H1 (cell line): ENCODE measurements at regions not wholly inside any gene's neighbourhood (a gene's known extent, or its start where the extent isn't known, plus 50 kb on each side); places are given as distances from the start of the nearest gene placed in this dataset.

Experiments used
- CTCF ChIA-PET: fragments of 300-600 bp; sonication (Branson Sonifier 250); formaldehyde crosslinking; loops from one replicate; lab custom pipeline; 2021; ENCODE audit not compliant: partially characterized antibody; lab: Charles Lee
- POLR2A ChIA-PET: fragments of 300-600 bp; sonication (Branson Sonifier 250); formaldehyde crosslinking; loops from one replicate; lab custom pipeline; 2021; ENCODE audit warnings: inconsistent platforms; ENCODE audit not compliant: partially characterized antibody; lab: Charles Lee
- DNase-seq, 2 experiments: peaks; one replicate each; pipeline versions ENCODE4 v3.0.0 to v3.0.0-alpha.2; 2010 to 2022; ENCODE audit warnings: low spot score in 2 of 2, low read depth in 1 of 2, mixed read lengths in 1 of 2
- FAIRE-seq: peaks from 2 replicates; lab custom pipeline; 2011; peaks lifted over from hg19 to GRCh38; lab: Jason Lieb, UNC
- H2AFZ ChIP-seq: 2 replicates; pipeline ENCODE4 v1.8.1; 2012; ENCODE audit warnings: low read length, inconsistent platforms
- H2AK5ac ChIP-seq: 2 replicates; pipeline ENCODE4 v1.6.1; 2013; ENCODE audit warnings: low read depth, low read length
- H2BK120ac ChIP-seq: replicated peaks from 2 replicates; pipeline ENCODE3; 2013; ENCODE audit warnings: low read depth, low read length, inconsistent platforms
- H2BK12ac ChIP-seq: 2 replicates; pipeline ENCODE4 v1.6.1; 2013; ENCODE audit warnings: low read depth, low read length
- H2BK15ac ChIP-seq: 2 replicates; pipeline ENCODE4 v1.6.1; 2013; ENCODE audit warnings: low read length
- H2BK20ac ChIP-seq: 2 replicates; pipeline ENCODE4 v1.6.1; 2013; ENCODE audit warnings: low read length
- H2BK5ac ChIP-seq: 2 replicates; pipeline ENCODE4 v1.6.1; 2013; ENCODE audit warnings: low read depth, low read length
- H3K14ac ChIP-seq: 2 replicates; pipeline ENCODE4 v1.6.1; 2013; ENCODE audit warnings: inconsistent platforms; ENCODE audit not compliant: insufficient read length
- H3K18ac ChIP-seq: 2 replicates; pipeline ENCODE4 v1.6.1; 2013; ENCODE audit warnings: low read length; ENCODE audit errors: extremely low read depth
- H3K23ac ChIP-seq: 2 replicates; pipeline ENCODE4 v1.6.1; 2013; ENCODE audit warnings: inconsistent platforms; ENCODE audit not compliant: insufficient read length
- H3K23me2 ChIP-seq: 2 replicates; pipeline ENCODE4 v1.6.1; 2013; ENCODE audit warnings: low read depth, low read length
- H3K27ac ChIP-seq: 2 replicates; pipeline ENCODE4 v1.6.1; 2011; ENCODE audit warnings: low read depth, low read length, inconsistent platforms
- H3K27me3 ChIP-seq, 4 experiments: replicated peaks in 1 of 4; 1 replicate in 1 of 4; 2 replicates in 3 of 4; pipeline versions ENCODE4 v1.6.1 to v1.8.1; 2011 to 2013; ENCODE audit warnings: low read length in 3 of 4, mild to moderate bottlenecking in 3 of 4, inconsistent platforms in 2 of 4, mixed read lengths in 2 of 4, moderate library complexity in 1 of 4; ENCODE audit not compliant: control insufficient read depth in 3 of 4, insufficient read depth in 3 of 4; ENCODE audit errors: extremely low read depth in 1 of 4
- H3K36me3 ChIP-seq, 4 experiments: 2 replicates each; pipeline versions ENCODE4 v1.6.1 to v1.8.1; 2011 to 2013; ENCODE audit warnings: mild to moderate bottlenecking in 4 of 4, low read length in 3 of 4, moderate library complexity in 2 of 4, control low read depth in 1 of 4, inconsistent platforms in 1 of 4; ENCODE audit not compliant: insufficient read depth in 4 of 4, control insufficient read depth in 2 of 4
- H3K4ac ChIP-seq: replicated peaks from 2 replicates; pipeline ENCODE3; 2013; ENCODE audit warnings: low read length, low read depth, mixed read lengths, inconsistent platforms; ENCODE audit not compliant: insufficient read length
- H3K4me1 ChIP-seq, 4 experiments: replicated peaks in 1 of 4; 1 replicate in 1 of 4; 2 replicates in 3 of 4; pipeline versions ENCODE4 v1.6.1 to v1.8.1; 2011 to 2013; ENCODE audit warnings: low read length in 3 of 4, inconsistent platforms in 2 of 4, mixed read lengths in 1 of 4; ENCODE audit not compliant: insufficient read depth in 4 of 4, control insufficient read depth in 3 of 4
- H3K4me2 ChIP-seq, 2 experiments: 2 replicates each; pipeline versions ENCODE4 v1.6.1 to v1.8.1; 2011 to 2013; ENCODE audit warnings: low read depth in 2 of 2, low read length in 2 of 2, control low read depth in 1 of 2, inconsistent platforms in 1 of 2, mild to moderate bottlenecking in 1 of 2; ENCODE audit not compliant: insufficient read depth in 1 of 2
- H3K4me3 ChIP-seq, 4 experiments: fragments of 200-600, 300-600 bp in 1 of 4; sonication (generic), shearing (Covaris generic), sonication (Bioruptor Twin) in 1 of 4; 2 replicates each; pipeline versions ENCODE4 v1.5.1 to v1.8.1; 2011 to 2016; ENCODE audit warnings: low read length in 4 of 4, low read depth in 3 of 4, control low read depth in 2 of 4, inconsistent platforms in 2 of 4, mild to moderate bottlenecking in 2 of 4, mixed read lengths in 1 of 4, moderate library complexity in 1 of 4; ENCODE audit not compliant: insufficient read depth in 2 of 4; ENCODE audit errors: extremely low read depth in 1 of 4
- H3K56ac ChIP-seq: replicated peaks from 2 replicates; pipeline ENCODE3; 2013; ENCODE audit warnings: low read depth, mild to moderate bottlenecking, mixed read lengths, low read length, inconsistent platforms; ENCODE audit not compliant: insufficient read length
- H3K79me1 ChIP-seq: 2 replicates; pipeline ENCODE4 v1.6.1; 2013; ENCODE audit warnings: low read depth, low read length, control low read depth
- H3K79me2 ChIP-seq, 2 experiments: 2 replicates each; pipeline versions ENCODE4 v1.6.1 to v1.8.1; 2012 to 2013; ENCODE audit warnings: low read length in 2 of 2, mild to moderate bottlenecking in 2 of 2, inconsistent platforms in 1 of 2; ENCODE audit not compliant: insufficient read depth in 2 of 2, control insufficient read depth in 1 of 2
- H3K9ac ChIP-seq, 4 experiments: replicated peaks in 1 of 4; 1 replicate in 1 of 4; 2 replicates in 3 of 4; pipeline versions ENCODE4 v1.6.1 to v1.8.1; 2011 to 2013; ENCODE audit warnings: low read depth in 3 of 4, low read length in 3 of 4, control low read depth in 2 of 4, mild to moderate bottlenecking in 2 of 4, moderate library complexity in 2 of 4, inconsistent platforms in 1 of 4; ENCODE audit errors: extremely low read depth in 1 of 4
- H3K9me3 ChIP-seq, 2 experiments: 2 replicates each; pipeline versions ENCODE4 v1.6.1 to v1.8.1; 2012 to 2013; ENCODE audit warnings: mild to moderate bottlenecking in 2 of 2, moderate library complexity in 2 of 2, control low read depth in 1 of 2, inconsistent platforms in 1 of 2, low read depth in 1 of 2, low read length in 1 of 2, mixed read lengths in 1 of 2; ENCODE audit not compliant: insufficient read depth in 2 of 2
- H4K20me1 ChIP-seq, 2 experiments: replicated peaks in 1 of 2; 2 replicates each; pipeline versions ENCODE3 to v1.8.1; 2011 to 2013; ENCODE audit warnings: inconsistent platforms in 2 of 2, low read length in 2 of 2, mild to moderate bottlenecking in 1 of 2; ENCODE audit not compliant: insufficient read depth in 2 of 2, control insufficient read depth in 1 of 2
- H4K5ac ChIP-seq: 2 replicates; pipeline ENCODE4 v1.6.1; 2013; ENCODE audit warnings: low read length, low read depth, mixed read lengths, inconsistent platforms; ENCODE audit not compliant: insufficient read length
- H4K8ac ChIP-seq: 2 replicates; pipeline ENCODE4 v1.8.0; 2013; ENCODE audit warnings: mild to moderate bottlenecking, moderate library complexity, low read length, inconsistent platforms; ENCODE audit not compliant: insufficient read depth; ENCODE audit errors: extremely low read depth
- H4K91ac ChIP-seq: replicated peaks from 2 replicates; pipeline ENCODE3; 2013; ENCODE audit warnings: low read length, mixed read lengths, inconsistent platforms; ENCODE audit not compliant: insufficient read length
- ATF2 ChIP-seq: IDR thresholded peaks from 2 replicates; pipeline ENCODE4 v1.6.1; 2012; ENCODE audit warnings: low read length, inconsistent platforms
- BACH1 ChIP-seq: IDR thresholded peaks from 2 replicates; pipeline ENCODE4 v1.6.1; 2012; ENCODE audit warnings: low read length, improper control_type of control experiment
- MAFK ChIP-seq: IDR thresholded peaks from 2 replicates; pipeline ENCODE4 v1.6.1; 2012; ENCODE audit warnings: low read depth, mild to moderate bottlenecking, improper control_type of control experiment, low read length
- RAD21 ChIP-seq, 2 experiments: IDR thresholded peaks in 1 of 2; conservative IDR thresholded peaks in 1 of 2; 2 replicates each; pipeline ENCODE4 v1.6.1; 2011; ENCODE audit warnings: low read depth in 2 of 2, low read length in 2 of 2, improper control_type of control experiment in 1 of 2, inconsistent platforms in 1 of 2, mild to moderate bottlenecking in 1 of 2, moderate library complexity in 1 of 2
- SP1 ChIP-seq: IDR thresholded peaks from 2 replicates; pipeline ENCODE4 v1.6.1; 2011; ENCODE audit warnings: low read depth, low read length
- YY1 ChIP-seq: IDR thresholded peaks from 2 replicates; pipeline ENCODE4 v1.6.1; 2011; ENCODE audit warnings: low read depth, mild to moderate bottlenecking, low read length
- WGBS, 2 experiments: shearing (Covaris generic) in 1 of 2; methylation state at CpG; one replicate each; pipeline versions ENCODE4 v1.1.6 to v1.1.7; 2013 to 2015; ENCODE audit warnings: low lambda C conversion rate in 2 of 2, mixed read lengths in 2 of 2, inconsistent platforms in 1 of 2, low coverage in 1 of 2, missing lambda C conversion rate in 1 of 2; ENCODE audit not compliant: insufficient replicate concordance in 2 of 2, insufficient coverage in 1 of 2, insufficient read length in 1 of 2; ENCODE audit errors: extremely low coverage in 1 of 2, missing lambda C conversion rate in 1 of 2; 5-methylcytosine and 5-hydroxymethylcytosine counted together
- TF ChIP-seq, protein P1 (sequence below): IDR thresholded peaks from 2 replicates; pipeline ENCODE4 v1.6.1; 2011; ENCODE audit warnings: low read length, improper control_type of control experiment

DNA sequence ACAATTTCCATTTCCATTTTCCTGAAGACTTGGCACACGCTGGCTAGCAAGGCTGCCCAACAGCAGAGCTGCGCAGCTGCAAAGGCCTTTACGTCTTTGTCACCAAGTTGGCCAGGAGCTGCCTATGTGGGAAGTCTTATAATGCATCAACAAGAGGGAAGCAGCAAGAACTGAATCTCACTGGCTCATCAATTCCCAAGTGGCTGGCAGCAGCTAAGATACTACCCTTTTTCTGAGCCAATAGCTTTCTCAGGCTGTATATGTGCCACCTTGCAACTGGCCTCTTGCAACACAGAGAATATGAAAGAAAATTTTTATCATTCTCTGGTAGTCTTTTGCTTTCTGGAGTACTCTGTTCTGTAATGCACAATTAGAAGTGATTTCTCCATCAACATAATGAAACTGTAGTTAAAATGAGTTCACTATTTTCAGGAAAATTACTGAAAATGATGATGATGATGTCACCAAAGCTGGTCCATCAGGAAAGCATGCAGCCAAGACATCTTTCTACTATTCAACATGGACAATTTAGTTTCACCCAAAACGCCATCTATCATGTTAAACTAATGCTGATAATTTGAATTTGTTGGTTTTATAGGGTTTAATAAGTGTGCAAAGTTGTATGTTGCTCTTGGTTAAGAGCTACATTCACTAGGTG, 97.3 kb upstream of the FOXA2 start:
- Histone ChIP-seq H3K23me2 (no peaks in the 10 kb centered on the region), H4K8ac (no peak overlapping the region), H3K27me3 (no peaks in the 10 kb centered on the region; a peak in 2 of 7 replicates), H3K27ac (no peak overlapping the region)
- TF ChIP-seq RAD21 (IDR thresholded peaks at IDR 0.05 in 1 of 2, conservative IDR thresholded peaks at IDR 0.05 in 1 of 2; ENCODE audit: low read depth in 2 of 2, low read length in 2 of 2) (no peak), MAFK (no peak), SP1 (no peak), YY1 (no peak), BACH1 (no peak), ATF2 (no peak)
- TF ChIP-seq, protein P1, sequence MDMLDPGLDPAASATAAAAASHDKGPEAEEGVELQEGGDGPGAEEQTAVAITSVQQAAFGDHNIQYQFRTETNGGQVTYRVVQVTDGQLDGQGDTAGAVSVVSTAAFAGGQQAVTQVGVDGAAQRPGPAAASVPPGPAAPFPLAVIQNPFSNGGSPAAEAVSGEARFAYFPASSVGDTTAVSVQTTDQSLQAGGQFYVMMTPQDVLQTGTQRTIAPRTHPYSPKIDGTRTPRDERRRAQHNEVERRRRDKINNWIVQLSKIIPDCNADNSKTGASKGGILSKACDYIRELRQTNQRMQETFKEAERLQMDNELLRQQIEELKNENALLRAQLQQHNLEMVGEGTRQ = no peak
- TF ChIP-seq, all 59 proteins: peak for 0
- Histone ChIP-seq H4K20me1 (no peaks in the 10 kb centered on the region), H2AFZ (no peak overlapping the region), H4K5ac (no peak overlapping the region), H3K9me3 (peaks cover 7% of the 10 kb centered on the region in 2 experiments; a peak in 3 of 4 replicates), H3K56ac (no peak overlapping the region), H2BK120ac (no peak overlapping the region), H2BK5ac (no peak overlapping the region), H3K79me1 (no peaks in the 10 kb centered on the region), H3K4me3 (no peak overlapping the region), H4K91ac (no peak overlapping the region), H3K23ac (no peak overlapping the region), H2BK12ac (no peak overlapping the region), H3K4me2 (no peak overlapping the region), H3K4me1 (no peaks in the 10 kb centered on the region; a peak in 1 of 7 replicates), H2AK5ac (no peak overlapping the region), H3K18ac (no peak overlapping the region), H2BK20ac (no peak overlapping the region), H3K79me2 (no peaks in the 10 kb centered on the region), H3K36me3 (no peaks in the 10 kb centered on the region), H2BK15ac (no peak overlapping the region), H3K4ac (no peak overlapping the region), H3K14ac (no peak overlapping the region), H3K9ac (no peak overlapping the region)
- DNase-seq (no peak), FAIRE-seq (no peak)
- POLR2A ChIA-PET = no interaction called here
- CTCF ChIA-PET = interaction anchor here (1.0 to 9.1 kb wide), 12 partner anchors 8 to 348 kb away, joined by 3 to 140 read pairs (median 4); no protein-coding TSS in a partner anchor
- WGBS, 2 experiments = 80% methylated on average over 4 of the region's 4 CpGs; no CpG with 5 or more reads in 1 of the 2 experiments
